GM19468 (cell line): ENCODE measurements at regions not wholly inside any gene's neighbourhood (a gene's known extent, or its start where the extent isn't known, plus 50 kb on each side); places are given as distances from the start of the nearest gene placed in this dataset.
A peak's percentile ranks its signal among the peaks of the same experiment; 100 is the strongest.

Source experiments
- ATAC-seq: cut with Tn5 transposase; IDR thresholded peaks from one replicate; pipeline ENCODE4 v1.9.1; 2021; ENCODE audit warnings: mild to moderate bottlenecking, moderate library complexity, moderate number of reproducible peaks; ENCODE audit not compliant: unreplicated experiment; ENCODE audit errors: extremely low read depth

DNA sequence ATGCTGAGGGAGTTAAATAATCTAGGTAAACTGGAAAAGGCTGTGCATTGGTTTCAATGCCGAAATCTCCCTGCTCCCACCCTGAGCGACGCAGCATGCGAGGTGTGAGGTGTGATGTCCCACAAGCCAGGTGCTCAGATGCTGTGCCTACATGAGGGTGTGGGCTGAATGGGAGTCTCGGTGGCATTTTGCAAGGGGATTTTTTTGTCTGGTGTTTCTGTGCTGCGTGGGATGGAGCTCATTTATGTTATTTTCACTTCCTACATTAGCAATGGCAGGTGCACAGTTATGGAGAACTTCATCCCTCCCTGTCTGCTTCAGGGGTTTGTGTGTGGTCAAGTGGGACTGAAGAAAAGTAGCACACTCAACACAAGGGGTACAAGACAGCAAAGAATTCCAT lies 110.2 kb upstream of the CCDC68 start:
- ATAC-seq: peak; percentile 35

DNA sequence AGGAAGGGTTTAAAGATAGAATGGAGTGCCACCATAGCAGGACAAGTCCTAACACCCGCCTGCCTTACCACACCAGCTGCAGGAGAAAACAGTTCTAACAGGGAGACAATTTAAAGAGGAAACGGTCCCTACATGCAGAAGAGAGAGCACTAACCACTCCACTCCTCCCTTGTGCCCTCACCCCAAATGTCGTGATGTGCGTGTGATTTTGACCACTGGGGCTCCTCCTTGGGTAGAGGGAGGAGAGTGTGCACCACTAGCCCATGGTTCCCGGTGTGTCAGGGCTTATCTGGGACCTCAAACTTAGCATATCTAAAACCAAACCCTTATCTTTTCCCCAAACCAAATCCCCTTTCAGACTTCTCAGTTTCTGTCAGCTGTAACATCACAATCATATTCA lies 105.5 kb upstream of the CCDC68 start:
- peak; percentile 35 for ATAC-seq

DNA sequence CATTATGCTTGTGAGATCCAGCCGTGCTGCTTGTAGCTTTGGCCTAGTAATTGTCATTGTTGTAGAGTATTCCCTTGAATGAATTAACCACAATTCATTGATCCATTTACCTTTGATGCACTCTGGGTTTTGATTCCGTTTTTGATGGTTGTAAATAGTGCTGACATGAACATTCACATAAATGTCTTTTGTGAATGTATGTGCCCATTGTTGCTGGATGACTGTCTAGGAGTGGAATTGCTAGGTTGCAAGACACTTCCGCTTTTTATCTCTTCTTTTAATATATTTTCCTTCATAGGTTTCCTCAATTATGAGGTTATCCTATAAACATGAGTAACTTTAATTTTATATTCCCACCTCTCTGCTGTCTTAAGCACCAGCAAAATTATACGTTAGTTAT lies 104.8 kb upstream of the CCDC68 start:
- no peak for ATAC-seq

GRCh38 chr18:55054021-55054990 lies 95.0 kb upstream of the CCDC68 start:
- ATAC-seq: no peak

DNA sequence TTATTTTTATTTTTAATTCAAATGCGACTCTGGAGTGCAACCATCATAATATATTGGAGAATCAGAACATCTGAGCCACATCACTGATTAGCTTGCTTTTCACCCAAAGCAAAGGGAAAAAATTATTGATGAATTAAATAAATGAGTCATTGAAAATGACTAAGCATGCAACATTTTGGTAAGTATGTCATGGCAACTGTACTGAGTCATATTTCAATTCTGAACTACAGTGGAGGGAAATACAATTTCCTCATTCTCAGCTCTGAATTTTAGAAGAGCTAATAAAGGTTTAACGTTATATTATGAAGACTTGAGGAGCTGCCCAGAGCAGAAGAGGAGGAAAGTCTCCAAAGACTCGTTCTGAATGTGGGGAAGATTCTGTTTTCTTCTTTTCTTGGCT lies 89.6 kb upstream of the CCDC68 start:
- no peak for ATAC-seq

GRCh38 chr18:55047546-55047945 lies 88.3 kb upstream of the CCDC68 start:
- ATAC-seq: no peak

DNA sequence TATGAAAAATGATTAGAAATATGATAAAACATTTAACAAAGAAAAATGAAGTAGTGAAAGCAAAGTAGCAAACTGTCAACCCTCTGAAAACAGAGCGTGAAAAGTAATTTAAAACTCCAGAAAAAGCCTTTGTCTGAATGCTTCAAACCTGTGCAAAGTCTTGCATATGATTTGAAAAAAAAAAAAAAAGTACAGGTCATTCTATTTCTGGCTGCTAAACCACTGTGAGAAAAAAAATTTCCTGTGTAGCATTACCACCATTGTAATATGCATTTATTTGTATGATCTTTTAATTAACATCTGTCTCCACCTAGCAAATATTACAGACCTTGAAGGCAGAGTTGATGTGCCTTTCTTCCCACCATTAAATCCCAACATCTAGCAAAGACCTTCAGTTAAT lies 82.1 kb upstream of the CCDC68 start:
- no peak for ATAC-seq

DNA sequence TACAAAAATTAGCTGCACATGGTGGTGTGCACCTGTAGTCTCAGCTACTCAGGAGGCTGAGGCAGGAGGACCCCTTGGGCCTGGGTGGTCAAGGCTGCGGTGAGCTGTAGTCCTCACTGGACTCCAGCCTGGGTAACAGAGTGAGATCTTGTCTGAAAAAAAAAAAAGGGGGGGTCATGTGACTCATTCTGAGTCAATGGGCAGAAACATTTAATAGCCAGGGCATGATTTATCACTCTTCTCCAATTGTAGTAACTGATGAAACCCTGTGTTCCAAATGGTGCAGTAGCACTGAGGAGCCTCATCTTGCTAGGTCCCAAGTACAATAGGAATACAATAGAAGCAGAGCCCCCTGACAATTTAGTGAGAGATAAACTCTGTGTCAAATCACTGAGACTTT lies 78.9 kb upstream of the CCDC68 start:
- no peak for ATAC-seq

DNA sequence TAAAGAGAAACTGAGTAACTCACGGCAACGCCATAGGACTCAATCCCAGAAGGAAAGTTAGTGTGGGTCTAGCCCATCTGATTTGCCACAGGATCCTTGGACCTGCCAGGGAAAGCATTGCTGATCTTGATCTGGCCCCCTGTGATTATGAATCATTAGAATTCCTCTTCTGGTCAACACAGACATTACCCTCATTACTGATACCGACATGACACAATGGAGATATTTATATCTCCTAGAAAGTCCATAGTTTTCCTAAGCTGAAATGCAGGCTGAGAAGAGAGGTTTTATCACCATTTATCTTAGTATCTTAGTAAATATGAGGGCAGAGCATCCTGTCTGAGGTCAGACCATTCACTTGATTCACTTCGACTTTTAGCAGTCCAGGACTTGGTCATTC lies 75.5 kb upstream of the CCDC68 start:
- ATAC-seq: no peak

GRCh38 chr18:55031979-55032378 lies 72.7 kb upstream of the CCDC68 start:
- ATAC-seq: no peak

DNA sequence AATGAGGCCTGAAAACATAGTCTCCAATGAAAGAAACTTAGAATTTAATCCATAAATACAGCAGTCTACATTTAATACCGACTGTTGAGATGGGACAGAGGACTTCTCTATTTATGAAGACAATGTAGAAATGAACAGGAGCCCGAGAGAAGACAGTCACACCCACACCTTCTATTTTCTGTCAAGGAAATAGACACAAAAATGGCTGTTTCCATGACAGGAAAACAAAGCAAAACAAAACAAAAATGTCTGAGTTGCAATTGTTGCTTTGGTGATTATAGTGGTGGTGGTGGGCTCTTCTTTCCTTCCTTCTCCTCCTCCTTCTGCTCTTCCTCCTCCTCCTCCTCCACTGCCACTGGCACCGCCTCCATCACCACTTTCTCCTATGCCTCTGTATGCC lies 72.3 kb upstream of the CCDC68 start:
- no peak for ATAC-seq

DNA sequence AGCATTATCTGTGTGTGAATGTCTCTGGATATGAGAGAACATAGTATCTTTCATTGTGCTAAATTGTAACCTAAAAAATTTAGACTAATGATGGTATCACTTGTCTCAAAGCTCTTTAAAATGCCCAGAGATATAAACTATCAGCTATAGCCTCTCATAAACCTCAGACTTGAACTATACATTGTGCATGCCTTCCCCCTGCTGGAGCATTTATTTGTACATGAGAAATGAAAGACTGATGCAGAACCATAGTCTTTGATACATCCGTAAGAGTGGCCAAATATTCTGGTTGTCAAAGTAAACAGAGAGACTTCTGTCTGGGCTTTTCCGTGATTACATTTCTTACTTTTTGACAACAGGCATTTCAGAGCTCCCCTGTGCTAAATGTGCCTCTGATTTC lies 71.9 kb upstream of the CCDC68 start:
- no peak for ATAC-seq

DNA sequence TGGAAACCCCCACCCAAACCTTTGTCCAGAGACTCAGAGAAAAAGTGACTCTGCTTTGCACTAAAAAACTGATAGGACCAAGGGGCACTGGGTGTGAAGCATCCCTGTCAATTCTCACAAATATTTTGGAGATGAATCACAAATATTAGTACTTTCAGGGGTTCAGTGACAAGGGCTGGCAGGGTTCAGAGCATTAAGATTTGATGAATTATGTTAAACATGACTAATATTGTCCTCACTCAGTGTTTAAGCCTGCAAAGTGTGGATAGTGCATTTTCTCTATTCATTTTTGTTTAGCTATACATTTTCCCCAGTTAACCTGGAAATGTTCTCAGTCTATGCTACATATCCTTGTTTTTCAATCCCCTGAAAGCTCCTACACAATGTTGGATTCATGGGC lies 65.3 kb upstream of the CCDC68 start:
- no peak for ATAC-seq

DNA sequence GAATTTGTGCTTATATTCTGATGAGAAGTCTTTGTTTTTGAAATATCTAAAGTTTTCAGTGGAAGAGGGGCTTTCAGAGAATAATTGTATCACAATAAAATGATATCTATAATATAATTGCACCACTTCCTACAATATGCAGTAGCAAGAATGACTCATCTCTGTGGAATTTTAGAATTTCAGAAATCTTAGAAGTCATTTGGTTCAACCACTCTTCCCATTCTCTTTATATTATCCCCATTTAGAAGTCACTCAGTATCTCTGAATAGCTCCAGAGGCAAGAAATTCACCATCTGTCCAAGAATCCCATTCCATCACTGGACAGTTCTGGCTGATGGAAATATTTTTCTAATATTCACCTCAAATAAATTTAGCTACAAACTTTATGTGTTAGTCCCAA lies 59.3 kb upstream of the CCDC68 start:
- no peak for ATAC-seq

GRCh38 chr18:55014095-55014494 lies 54.8 kb upstream of the CCDC68 start:
- no peak for ATAC-seq

DNA sequence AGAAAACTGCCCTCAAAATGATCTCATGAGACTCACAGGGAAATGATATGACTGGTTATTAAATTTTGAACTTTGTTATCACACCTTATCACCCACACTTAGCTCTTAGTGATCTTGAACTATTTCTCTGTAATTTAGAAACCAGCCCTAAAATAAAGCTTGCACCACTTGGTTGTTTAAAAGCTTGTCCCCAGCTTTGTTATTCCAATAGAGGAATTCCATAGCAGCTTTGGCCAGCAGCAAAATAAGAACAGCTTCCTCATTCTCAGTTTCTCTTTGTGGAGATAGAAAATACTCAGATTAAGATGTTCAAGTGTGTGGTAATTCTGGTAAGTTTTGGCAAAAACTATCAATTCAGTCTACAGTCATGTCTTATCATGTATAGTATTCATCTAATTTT lies 54.4 kb upstream of the CCDC68 start:
- no peak for ATAC-seq

- no peak for ATAC-seq
These were observed 53.8 kb upstream of the CCDC68 start for GRCh38 chr18:55013086-55013485.

DNA sequence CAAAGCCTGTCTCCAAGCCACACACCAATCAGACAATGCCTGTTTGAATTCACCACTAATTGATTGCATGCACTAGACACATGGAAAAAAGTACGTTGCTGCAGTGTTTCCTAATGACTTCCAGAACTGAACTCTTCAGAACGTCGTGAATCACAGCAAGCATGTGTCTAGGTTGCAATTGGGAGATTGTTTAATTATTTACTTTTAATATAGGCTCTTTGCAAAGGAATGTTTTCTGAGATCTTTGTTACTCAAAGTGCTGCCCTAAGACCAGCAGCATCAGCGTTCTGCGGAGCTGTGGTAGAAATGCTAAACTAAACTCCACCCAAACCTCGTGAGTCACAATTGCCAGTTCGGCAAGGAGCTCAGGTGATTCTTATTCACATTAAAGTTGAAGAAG lies 52.7 kb upstream of the CCDC68 start:
- ATAC-seq: no peak
